Sigmoid colon (tissue), 4 donors: ENCODE measurements at regions not wholly inside any gene's neighbourhood (a gene's known extent, or its start where the extent isn't known, plus 50 kb on each side); places are given as distances from the start of the nearest gene placed in this dataset.

Experiments used
- EP300 ChIP-seq, 4 donors: sonication (generic); formaldehyde crosslinking; IDR thresholded peaks; one replicate each; pipeline ENCODE4 v1.6.1; 2017; ENCODE audit warnings: antibody characterized with exemption in 4 of 4
- POLR2AphosphoS5 ChIP-seq, 4 donors: sonication (generic); formaldehyde crosslinking; IDR thresholded peaks; one replicate each; pipeline ENCODE4 v1.6.1; 2017; ENCODE audit warnings: antibody characterized with exemption in 4 of 4
- TF ChIP-seq, protein P1 (sequence below), 4 experiments: fragments of 450-650 bp in 3 of 4; fragments of 200-600 bp in 1 of 4; IDR thresholded peaks; one replicate each; pipeline ENCODE4 v1.5.1; 2016 to 2019; ENCODE audit warnings: antibody characterized with exemption in 4 of 4, mild to moderate bottlenecking in 3 of 4, moderate library complexity in 2 of 4

DNA sequence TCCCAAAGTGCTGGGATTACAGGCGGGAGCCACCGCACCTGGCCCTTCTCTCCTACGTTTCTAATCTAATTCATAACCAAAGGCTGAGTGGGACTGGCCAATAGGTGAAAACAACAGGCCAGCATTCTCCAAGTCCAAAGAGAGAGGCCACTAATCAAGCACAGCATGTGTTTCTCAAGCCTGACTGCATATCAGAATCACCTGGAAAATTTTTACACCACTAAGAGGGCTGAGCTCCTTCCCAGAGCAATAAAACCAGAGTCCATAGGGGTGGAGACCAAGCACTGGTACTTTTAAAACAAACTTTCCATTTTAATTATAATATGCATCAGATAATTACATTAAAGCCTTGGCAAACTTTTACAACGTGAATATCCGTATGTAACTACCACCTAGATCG is 254.4 kb downstream of the OPA1 start:
- TF ChIP-seq, protein P1, sequence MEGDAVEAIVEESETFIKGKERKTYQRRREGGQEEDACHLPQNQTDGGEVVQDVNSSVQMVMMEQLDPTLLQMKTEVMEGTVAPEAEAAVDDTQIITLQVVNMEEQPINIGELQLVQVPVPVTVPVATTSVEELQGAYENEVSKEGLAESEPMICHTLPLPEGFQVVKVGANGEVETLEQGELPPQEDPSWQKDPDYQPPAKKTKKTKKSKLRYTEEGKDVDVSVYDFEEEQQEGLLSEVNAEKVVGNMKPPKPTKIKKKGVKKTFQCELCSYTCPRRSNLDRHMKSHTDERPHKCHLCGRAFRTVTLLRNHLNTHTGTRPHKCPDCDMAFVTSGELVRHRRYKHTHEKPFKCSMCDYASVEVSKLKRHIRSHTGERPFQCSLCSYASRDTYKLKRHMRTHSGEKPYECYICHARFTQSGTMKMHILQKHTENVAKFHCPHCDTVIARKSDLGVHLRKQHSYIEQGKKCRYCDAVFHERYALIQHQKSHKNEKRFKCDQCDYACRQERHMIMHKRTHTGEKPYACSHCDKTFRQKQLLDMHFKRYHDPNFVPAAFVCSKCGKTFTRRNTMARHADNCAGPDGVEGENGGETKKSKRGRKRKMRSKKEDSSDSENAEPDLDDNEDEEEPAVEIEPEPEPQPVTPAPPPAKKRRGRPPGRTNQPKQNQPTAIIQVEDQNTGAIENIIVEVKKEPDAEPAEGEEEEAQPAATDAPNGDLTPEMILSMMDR (IDR thresholded peaks at IDR 0.05), result no peak
- TF ChIP-seq POLR2AphosphoS5 (IDR thresholded peaks at IDR 0.05) (no peak), EP300 (IDR thresholded peaks at IDR 0.05) (no peak)
